ENCODE measurements at regions not wholly inside any gene's neighbourhood (a gene's known extent, or its start where the extent isn't known, plus 50 kb on each side); places are given as distances from the start of the nearest gene placed in this dataset.
A peak's percentile ranks its signal among the peaks of the same experiment; 100 is the strongest.

GRCh38 chr2:64328415-64328722, 125.6 kb upstream of the LGALSL start:
- no peak for DNase-seq (ENCODE audit: low spot score)
- H3K27me3 ChIP-seq (ENCODE audit: control insufficient read depth in 3 of 3, insufficient read depth in 3 of 3, low read depth in 1 of 3, low read length in 3 of 3): no peaks in the 10 kb centered on the region
- peaks cover 16 to 22% of the 10 kb centered on the region in 2 donors for H3K4me1 ChIP-seq (ENCODE audit: control insufficient read depth in 2 of 2, insufficient read depth in 1 of 2, low read depth in 1 of 2, low read length in 2 of 2)
- H3K9ac ChIP-seq (ENCODE audit: low read depth, low read length, poor library complexity): no peak overlapping the region
- no peak overlapping the region for H3K27ac ChIP-seq (replicated peaks; ENCODE audit: low read length)
- H3K18ac ChIP-seq (ENCODE audit: low read length): no peak overlapping the region
- H3K4me3 ChIP-seq (ENCODE audit: low read length in 2 of 2): no peak overlapping the region
- WGBS, 2 donors (ENCODE audit: extremely low coverage in 2 of 2, insufficient read length in 2 of 2, insufficient replicate concordance in 1 of 2): no CpG with 5 or more reads among the region's 8 CpGs
- no peak overlapping the region for H4K91ac ChIP-seq (ENCODE audit: low read depth, low read length, poor library complexity)
- no peaks in the 10 kb centered on the region for H3K9me3 ChIP-seq (replicated peaks in 1 of 2; ENCODE audit: control insufficient read depth in 2 of 2, insufficient read depth in 1 of 2, low read depth in 1 of 2, low read length in 2 of 2)
- no peak overlapping the region for H3K4me2 ChIP-seq (ENCODE audit: insufficient read depth, low read length, poor library complexity, severe bottlenecking)
- no peak overlapping the region for H2AK5ac ChIP-seq (ENCODE audit: low read depth, low read length)
- no peak overlapping the region for H2BK12ac ChIP-seq (ENCODE audit: low read length)
- H3K79me1 ChIP-seq (ENCODE audit: low read depth, low read length): no peaks in the 10 kb centered on the region
- no peak overlapping the region for H2BK120ac ChIP-seq (ENCODE audit: low read depth, low read length)
- H2AFZ ChIP-seq (ENCODE audit: low read length): peak overlapping the region; percentile 59
- H3K14ac ChIP-seq (ENCODE audit: low read length): no peak overlapping the region
- H3K36me3 ChIP-seq (replicated peaks in 1 of 2; ENCODE audit: control insufficient read depth in 2 of 2, insufficient read depth in 2 of 2, low read length in 2 of 2): no peaks in the 10 kb centered on the region
- no peak overlapping the region for H2BK5ac ChIP-seq (ENCODE audit: low read length)
- no peak overlapping the region for H4K8ac ChIP-seq (ENCODE audit: low read depth, low read length)
- H3K23ac ChIP-seq (ENCODE audit: low read depth, low read length, poor library complexity): no peak overlapping the region
- H2BK15ac ChIP-seq (ENCODE audit: low read length): no peak overlapping the region
- no peak overlapping the region for H3K4ac ChIP-seq (ENCODE audit: low read length)

GRCh38 chr2:64328756-64329155, 125.2 kb upstream of the LGALSL start:
- Histone ChIP-seq H4K91ac (ENCODE audit: low read depth, low read length, poor library complexity) (no peak overlapping the region), H3K27me3 (ENCODE audit: control insufficient read depth in 3 of 3, insufficient read depth in 3 of 3, low read depth in 1 of 3, low read length in 3 of 3) (no peaks in the 10 kb centered on the region), H3K18ac (ENCODE audit: low read length) (no peak overlapping the region), H3K36me3 (replicated peaks in 1 of 2; ENCODE audit: control insufficient read depth in 2 of 2, insufficient read depth in 2 of 2, low read length in 2 of 2) (no peaks in the 10 kb centered on the region), H3K4ac (ENCODE audit: low read length) (no peak overlapping the region), H3K23ac (ENCODE audit: low read depth, low read length, poor library complexity) (no peak overlapping the region), H3K9me3 (replicated peaks in 1 of 2; ENCODE audit: control insufficient read depth in 2 of 2, insufficient read depth in 1 of 2, low read depth in 1 of 2, low read length in 2 of 2) (no peaks in the 10 kb centered on the region), H2AFZ (ENCODE audit: low read length) (peak overlapping the region; percentile 59), H2BK120ac (ENCODE audit: low read depth, low read length) (no peak overlapping the region), H3K14ac (ENCODE audit: low read length) (no peak overlapping the region), H4K8ac (ENCODE audit: low read depth, low read length) (no peak overlapping the region), H3K4me3 (ENCODE audit: low read length in 2 of 2) (no peak overlapping the region), H3K27ac (replicated peaks; ENCODE audit: low read length) (no peak overlapping the region), H3K4me1 (ENCODE audit: control insufficient read depth in 2 of 2, insufficient read depth in 1 of 2, low read depth in 1 of 2, low read length in 2 of 2) (peaks cover 16 to 22% of the 10 kb centered on the region in 2 donors), H3K79me1 (ENCODE audit: low read depth, low read length) (no peaks in the 10 kb centered on the region), H3K4me2 (ENCODE audit: insufficient read depth, low read length, poor library complexity, severe bottlenecking) (no peak overlapping the region), H2BK12ac (ENCODE audit: low read length) (no peak overlapping the region), H2BK15ac (ENCODE audit: low read length) (no peak overlapping the region), H2AK5ac (ENCODE audit: low read depth, low read length) (no peak overlapping the region), H2BK5ac (ENCODE audit: low read length) (no peak overlapping the region), H3K9ac (ENCODE audit: low read depth, low read length, poor library complexity) (no peak overlapping the region)
- no peak for DNase-seq (ENCODE audit: low spot score)
- no CpG with 5 or more reads among the region's 3 CpGs for WGBS, 2 donors (ENCODE audit: extremely low coverage in 2 of 2, insufficient read length in 2 of 2, insufficient replicate concordance in 1 of 2)

GRCh38 chr2:64329848-64330247, 124.1 kb upstream of the LGALSL start:
- H3K14ac ChIP-seq (ENCODE audit: low read length): no peak overlapping the region
- H2BK12ac ChIP-seq (ENCODE audit: low read length): no peak overlapping the region
- H3K4me2 ChIP-seq (ENCODE audit: insufficient read depth, low read length, poor library complexity, severe bottlenecking): no peak overlapping the region
- DNase-seq (ENCODE audit: low spot score): no peak
- no peaks in the 10 kb centered on the region for H3K27me3 ChIP-seq (ENCODE audit: control insufficient read depth in 3 of 3, insufficient read depth in 3 of 3, low read depth in 1 of 3, low read length in 3 of 3)
- no peak overlapping the region for H3K23ac ChIP-seq (ENCODE audit: low read depth, low read length, poor library complexity)
- peaks cover 16 to 22% of the 10 kb centered on the region in 2 donors for H3K4me1 ChIP-seq (ENCODE audit: control insufficient read depth in 2 of 2, insufficient read depth in 1 of 2, low read depth in 1 of 2, low read length in 2 of 2)
- no peak overlapping the region for H3K9ac ChIP-seq (ENCODE audit: low read depth, low read length, poor library complexity)
- H3K18ac ChIP-seq (ENCODE audit: low read length): no peak overlapping the region
- no peaks in the 10 kb centered on the region for H3K79me1 ChIP-seq (ENCODE audit: low read depth, low read length)
- H2BK5ac ChIP-seq (ENCODE audit: low read length): no peak overlapping the region
- H2AFZ ChIP-seq (ENCODE audit: low read length): peak overlapping the region; percentile 72
- H3K4me3 ChIP-seq (ENCODE audit: low read length in 2 of 2): no peak overlapping the region
- no peak overlapping the region for H2BK120ac ChIP-seq (ENCODE audit: low read depth, low read length)
- H2AK5ac ChIP-seq (ENCODE audit: low read depth, low read length): no peak overlapping the region
- no peak overlapping the region for H3K27ac ChIP-seq (replicated peaks; ENCODE audit: low read length)
- H3K4ac ChIP-seq (ENCODE audit: low read length): no peak overlapping the region
- H3K36me3 ChIP-seq (replicated peaks in 1 of 2; ENCODE audit: control insufficient read depth in 2 of 2, insufficient read depth in 2 of 2, low read length in 2 of 2): no peaks in the 10 kb centered on the region
- no peak overlapping the region for H4K8ac ChIP-seq (ENCODE audit: low read depth, low read length)
- H4K91ac ChIP-seq (ENCODE audit: low read depth, low read length, poor library complexity): no peak overlapping the region
- H2BK15ac ChIP-seq (ENCODE audit: low read length): no peak overlapping the region
- no peaks in the 10 kb centered on the region for H3K9me3 ChIP-seq (replicated peaks in 1 of 2; ENCODE audit: control insufficient read depth in 2 of 2, insufficient read depth in 1 of 2, low read depth in 1 of 2, low read length in 2 of 2)
- WGBS, 2 donors (ENCODE audit: extremely low coverage in 2 of 2, insufficient read length in 2 of 2, insufficient replicate concordance in 1 of 2): no CpG with 5 or more reads among the region's 2 CpGs

GRCh38 chr2:64330281-64331113, 123.5 kb upstream of the LGALSL start:
- no peak overlapping the region for H3K9ac ChIP-seq (ENCODE audit: low read depth, low read length, poor library complexity)
- H3K27ac ChIP-seq (replicated peaks; ENCODE audit: low read length): peak overlapping the region; percentile 82
- H2AK5ac ChIP-seq (ENCODE audit: low read depth, low read length): no peak overlapping the region
- H3K9me3 ChIP-seq (replicated peaks in 1 of 2; ENCODE audit: control insufficient read depth in 2 of 2, insufficient read depth in 1 of 2, low read depth in 1 of 2, low read length in 2 of 2): no peaks in the 10 kb centered on the region
- H2BK15ac ChIP-seq (ENCODE audit: low read length): no peak overlapping the region
- H2BK12ac ChIP-seq (ENCODE audit: low read length): no peak overlapping the region
- H2BK5ac ChIP-seq (ENCODE audit: low read length): no peak overlapping the region
- no peaks in the 10 kb centered on the region for H3K27me3 ChIP-seq (ENCODE audit: control insufficient read depth in 3 of 3, insufficient read depth in 3 of 3, low read depth in 1 of 3, low read length in 3 of 3)
- no CpG with 5 or more reads among the region's 10 CpGs for WGBS, 2 donors (ENCODE audit: extremely low coverage in 2 of 2, insufficient read length in 2 of 2, insufficient replicate concordance in 1 of 2)
- H3K14ac ChIP-seq (ENCODE audit: low read length): no peak overlapping the region
- H3K4me1 ChIP-seq (ENCODE audit: control insufficient read depth in 2 of 2, insufficient read depth in 1 of 2, low read depth in 1 of 2, low read length in 2 of 2): peaks cover 16 to 22% of the 10 kb centered on the region in 2 donors
- H4K8ac ChIP-seq (ENCODE audit: low read depth, low read length): no peak overlapping the region
- no peak overlapping the region for H3K4me3 ChIP-seq (ENCODE audit: low read length in 2 of 2)
- H2AFZ ChIP-seq (ENCODE audit: low read length): peak overlapping the region; percentile 72
- no peak overlapping the region for H4K91ac ChIP-seq (ENCODE audit: low read depth, low read length, poor library complexity)
- H3K18ac ChIP-seq (ENCODE audit: low read length): no peak overlapping the region
- no peak overlapping the region for H3K23ac ChIP-seq (ENCODE audit: low read depth, low read length, poor library complexity)
- no peak overlapping the region for H2BK120ac ChIP-seq (ENCODE audit: low read depth, low read length)
- H3K4me2 ChIP-seq (ENCODE audit: insufficient read depth, low read length, poor library complexity, severe bottlenecking): peak overlapping the region; percentile 45
- no peaks in the 10 kb centered on the region for H3K36me3 ChIP-seq (replicated peaks in 1 of 2; ENCODE audit: control insufficient read depth in 2 of 2, insufficient read depth in 2 of 2, low read length in 2 of 2)
- DNase-seq (ENCODE audit: low spot score): peak; percentile 90
- H3K4ac ChIP-seq (ENCODE audit: low read length): no peak overlapping the region
- H3K79me1 ChIP-seq (ENCODE audit: low read depth, low read length): no peaks in the 10 kb centered on the region

Measured in neuronal stem cell (in vitro differentiated cells).